ENCODE measurements at regions not wholly inside any gene's neighbourhood (a gene's known extent, or its start where the extent isn't known, plus 50 kb on each side); places are given as distances from the start of the nearest gene placed in this dataset.

DNA sequence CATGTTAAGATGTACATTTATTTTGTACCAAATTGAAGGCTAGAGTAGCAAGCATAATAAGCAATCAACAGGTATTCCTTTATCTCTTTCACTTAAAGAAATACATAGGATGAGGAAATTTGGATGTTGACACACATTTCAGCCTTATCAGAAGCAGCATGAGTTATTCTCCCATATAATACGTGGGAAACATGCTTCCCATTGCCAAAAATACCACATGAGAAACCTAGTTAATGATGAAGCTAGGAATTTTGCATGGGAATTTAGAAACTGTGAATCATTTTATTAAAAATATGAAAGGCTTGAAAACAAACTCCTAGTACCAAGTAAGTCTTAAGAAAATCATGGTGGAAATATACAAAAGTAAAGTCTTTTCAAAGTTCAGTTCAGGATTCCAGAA is 751.8 kb downstream of the TSN start:
- no peaks in the 10 kb centered on the region for H3K9me3 ChIP-seq (ENCODE audit: control insufficient read depth in 2 of 2, insufficient read depth in 1 of 2, low read length in 1 of 2)
- H3K27ac ChIP-seq (ENCODE audit: low read depth in 1 of 2, low read length in 1 of 2) = no peak overlapping the region
- no peak for DNase-seq (ENCODE audit: low read depth in 6 of 9, low spot score in 9 of 9)
- no peaks in the 10 kb centered on the region for H3K4me1 ChIP-seq (ENCODE audit: control insufficient read depth in 2 of 2, insufficient read depth in 2 of 2, low read length in 2 of 2)
- no peaks in the 10 kb centered on the region for H3K36me3 ChIP-seq (ENCODE audit: control insufficient read depth in 2 of 2, insufficient read depth in 2 of 2, low read length in 1 of 2)
- H3K4me3 ChIP-seq (ENCODE audit: low read length in 2 of 2) = no peak overlapping the region
- WGBS = 72% methylated on average over 1 of the region's 1 CpG
- no peaks in the 10 kb centered on the region for H3K27me3 ChIP-seq (ENCODE audit: control insufficient read depth in 2 of 2, insufficient read depth in 1 of 2, low read length in 1 of 2)

DNA sequence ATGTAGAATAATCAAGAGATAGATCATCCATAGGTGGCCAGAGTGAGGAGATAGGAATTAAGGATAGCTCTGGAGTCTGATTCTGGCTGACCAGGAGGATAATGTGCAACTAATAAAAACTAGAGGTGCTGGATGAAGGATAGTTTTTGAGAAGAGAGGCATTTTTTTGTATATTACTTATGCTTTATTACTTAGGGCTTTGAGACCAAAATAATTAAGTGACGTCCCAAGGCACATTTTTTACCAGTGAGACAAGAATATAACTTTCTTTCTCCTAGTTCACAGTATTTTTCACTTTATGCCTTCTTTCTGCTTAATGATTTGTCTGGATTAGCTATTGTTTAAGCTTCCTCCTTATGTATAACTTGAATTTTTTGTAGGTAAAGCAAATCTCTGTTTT is 756.6 kb downstream of the TSN start:
- H3K36me3 ChIP-seq (ENCODE audit: control insufficient read depth in 2 of 2, insufficient read depth in 2 of 2, low read length in 1 of 2) = no peaks in the 10 kb centered on the region
- WGBS = 84% methylated on average over 1 of the region's 1 CpG
- no peak for DNase-seq (ENCODE audit: low read depth in 6 of 9, low spot score in 9 of 9)
- H3K27ac ChIP-seq (ENCODE audit: low read depth in 1 of 2, low read length in 1 of 2) = no peak overlapping the region
- H3K9me3 ChIP-seq (ENCODE audit: control insufficient read depth in 2 of 2, insufficient read depth in 1 of 2, low read length in 1 of 2) = no peaks in the 10 kb centered on the region
- H3K27me3 ChIP-seq (ENCODE audit: control insufficient read depth in 2 of 2, insufficient read depth in 1 of 2, low read length in 1 of 2) = no peaks in the 10 kb centered on the region
- H3K4me1 ChIP-seq (ENCODE audit: control insufficient read depth in 2 of 2, insufficient read depth in 2 of 2, low read length in 2 of 2) = no peaks in the 10 kb centered on the region
- no peak overlapping the region for H3K4me3 ChIP-seq (ENCODE audit: low read length in 2 of 2)

- WGBS = 91% methylated on average over 7 of the region's 7 CpGs
- no peak for DNase-seq (ENCODE audit: low read depth in 6 of 9, low spot score in 9 of 9)
- Histone ChIP-seq H3K9me3 (ENCODE audit: control insufficient read depth in 2 of 2, insufficient read depth in 1 of 2, low read length in 1 of 2) (no peaks in the 10 kb centered on the region), H3K27me3 (ENCODE audit: control insufficient read depth in 2 of 2, insufficient read depth in 1 of 2, low read length in 1 of 2) (no peaks in the 10 kb centered on the region), H3K36me3 (ENCODE audit: control insufficient read depth in 2 of 2, insufficient read depth in 2 of 2, low read length in 1 of 2) (no peaks in the 10 kb centered on the region), H3K4me1 (ENCODE audit: control insufficient read depth in 2 of 2, insufficient read depth in 2 of 2, low read length in 2 of 2) (no peaks in the 10 kb centered on the region), H3K27ac (ENCODE audit: low read depth in 1 of 2, low read length in 1 of 2) (no peak overlapping the region), H3K4me3 (ENCODE audit: low read length in 2 of 2) (no peak overlapping the region)
Observed at GRCh38 chr2:122514451-122514996, 759.1 kb downstream of the TSN start.

GRCh38 chr2:122515731-122516290 is 760.4 kb downstream of the TSN start:
- Histone ChIP-seq H3K27ac (ENCODE audit: low read depth in 1 of 2, low read length in 1 of 2) (no peak overlapping the region), H3K36me3 (ENCODE audit: control insufficient read depth in 2 of 2, insufficient read depth in 2 of 2, low read length in 1 of 2) (no peaks in the 10 kb centered on the region), H3K4me1 (ENCODE audit: control insufficient read depth in 2 of 2, insufficient read depth in 2 of 2, low read length in 2 of 2) (no peaks in the 10 kb centered on the region), H3K9me3 (ENCODE audit: control insufficient read depth in 2 of 2, insufficient read depth in 1 of 2, low read length in 1 of 2) (no peaks in the 10 kb centered on the region), H3K27me3 (ENCODE audit: control insufficient read depth in 2 of 2, insufficient read depth in 1 of 2, low read length in 1 of 2) (no peaks in the 10 kb centered on the region), H3K4me3 (ENCODE audit: low read length in 2 of 2) (no peak overlapping the region)
- DNase-seq (ENCODE audit: low read depth in 6 of 9, low spot score in 9 of 9) = no peak
- 92% methylated on average over 5 of the region's 5 CpGs for WGBS

GRCh38 chr2:122516775-122517174 is 761.3 kb downstream of the TSN start:
- WGBS = 86% methylated on average over 2 of the region's 2 CpGs
- Histone ChIP-seq H3K27ac (ENCODE audit: low read depth in 1 of 2, low read length in 1 of 2) (no peak overlapping the region), H3K9me3 (ENCODE audit: control insufficient read depth in 2 of 2, insufficient read depth in 1 of 2, low read length in 1 of 2) (no peaks in the 10 kb centered on the region), H3K27me3 (ENCODE audit: control insufficient read depth in 2 of 2, insufficient read depth in 1 of 2, low read length in 1 of 2) (no peaks in the 10 kb centered on the region), H3K36me3 (ENCODE audit: control insufficient read depth in 2 of 2, insufficient read depth in 2 of 2, low read length in 1 of 2) (no peaks in the 10 kb centered on the region), H3K4me3 (ENCODE audit: low read length in 2 of 2) (no peak overlapping the region), H3K4me1 (ENCODE audit: control insufficient read depth in 2 of 2, insufficient read depth in 2 of 2, low read length in 2 of 2) (no peaks in the 10 kb centered on the region)
- no peak for DNase-seq (ENCODE audit: low read depth in 6 of 9, low spot score in 9 of 9)

DNA sequence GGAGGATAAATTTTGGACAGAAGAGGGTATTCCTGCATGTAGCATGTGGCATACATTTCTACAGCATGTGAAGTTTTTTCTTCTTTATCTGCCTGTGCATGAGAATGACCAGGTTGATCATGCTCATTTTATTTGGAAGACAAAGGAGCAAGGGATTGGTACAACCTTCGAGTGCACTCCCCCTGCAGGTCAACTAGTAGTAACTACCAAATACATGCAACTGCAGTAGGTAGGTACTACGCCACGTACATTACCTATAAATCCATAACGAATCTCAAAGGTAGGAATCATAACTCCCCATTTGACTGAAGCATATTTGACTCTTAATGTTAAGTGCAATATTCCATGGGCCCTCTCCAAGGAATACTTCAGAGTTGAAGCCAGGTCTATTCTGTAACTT is 763.9 kb downstream of the TSN start:
- Histone ChIP-seq H3K36me3 (ENCODE audit: control insufficient read depth in 2 of 2, insufficient read depth in 2 of 2, low read length in 1 of 2) (no peaks in the 10 kb centered on the region), H3K4me1 (ENCODE audit: control insufficient read depth in 2 of 2, insufficient read depth in 2 of 2, low read length in 2 of 2) (no peaks in the 10 kb centered on the region), H3K4me3 (ENCODE audit: low read length in 2 of 2) (no peak overlapping the region), H3K27ac (ENCODE audit: low read depth in 1 of 2, low read length in 1 of 2) (no peak overlapping the region), H3K9me3 (ENCODE audit: control insufficient read depth in 2 of 2, insufficient read depth in 1 of 2, low read length in 1 of 2) (no peaks in the 10 kb centered on the region), H3K27me3 (ENCODE audit: control insufficient read depth in 2 of 2, insufficient read depth in 1 of 2, low read length in 1 of 2) (no peaks in the 10 kb centered on the region)
- 93% methylated on average over 4 of the region's 4 CpGs for WGBS
- DNase-seq (ENCODE audit: low read depth in 6 of 9, low spot score in 9 of 9) = peak in 3 of 9 donors; percentile 2 to 28 (median 7)

GRCh38 chr2:122519821-122520611 is 764.6 kb downstream of the TSN start:
- H3K4me3 ChIP-seq (ENCODE audit: low read length in 2 of 2) = no peak overlapping the region
- no peaks in the 10 kb centered on the region for H3K9me3 ChIP-seq (ENCODE audit: control insufficient read depth in 2 of 2, insufficient read depth in 1 of 2, low read length in 1 of 2)
- DNase-seq (ENCODE audit: low read depth in 6 of 9, low spot score in 9 of 9) = no peak
- H3K27ac ChIP-seq (ENCODE audit: low read depth in 1 of 2, low read length in 1 of 2) = no peak overlapping the region
- 91% methylated on average over 4 of the region's 4 CpGs for WGBS
- H3K27me3 ChIP-seq (ENCODE audit: control insufficient read depth in 2 of 2, insufficient read depth in 1 of 2, low read length in 1 of 2) = no peaks in the 10 kb centered on the region
- H3K36me3 ChIP-seq (ENCODE audit: control insufficient read depth in 2 of 2, insufficient read depth in 2 of 2, low read length in 1 of 2) = no peaks in the 10 kb centered on the region
- no peaks in the 10 kb centered on the region for H3K4me1 ChIP-seq (ENCODE audit: control insufficient read depth in 2 of 2, insufficient read depth in 2 of 2, low read length in 2 of 2)

- WGBS = 96% methylated on average over 4 of the region's 4 CpGs
- H3K4me3 ChIP-seq (ENCODE audit: low read length in 2 of 2) = no peak overlapping the region
- no peaks in the 10 kb centered on the region for H3K27me3 ChIP-seq (ENCODE audit: control insufficient read depth in 2 of 2, insufficient read depth in 1 of 2, low read length in 1 of 2)
- no peaks in the 10 kb centered on the region for H3K9me3 ChIP-seq (ENCODE audit: control insufficient read depth in 2 of 2, insufficient read depth in 1 of 2, low read length in 1 of 2)
- no peaks in the 10 kb centered on the region for H3K36me3 ChIP-seq (ENCODE audit: control insufficient read depth in 2 of 2, insufficient read depth in 2 of 2, low read length in 1 of 2)
- no peaks in the 10 kb centered on the region for H3K4me1 ChIP-seq (ENCODE audit: control insufficient read depth in 2 of 2, insufficient read depth in 2 of 2, low read length in 2 of 2)
- DNase-seq (ENCODE audit: low read depth in 6 of 9, low spot score in 9 of 9) = no peak
- H3K27ac ChIP-seq (ENCODE audit: low read depth in 1 of 2, low read length in 1 of 2) = no peak overlapping the region
Observed at GRCh38 chr2:122523143-122523542, 767.7 kb downstream of the TSN start.

DNA sequence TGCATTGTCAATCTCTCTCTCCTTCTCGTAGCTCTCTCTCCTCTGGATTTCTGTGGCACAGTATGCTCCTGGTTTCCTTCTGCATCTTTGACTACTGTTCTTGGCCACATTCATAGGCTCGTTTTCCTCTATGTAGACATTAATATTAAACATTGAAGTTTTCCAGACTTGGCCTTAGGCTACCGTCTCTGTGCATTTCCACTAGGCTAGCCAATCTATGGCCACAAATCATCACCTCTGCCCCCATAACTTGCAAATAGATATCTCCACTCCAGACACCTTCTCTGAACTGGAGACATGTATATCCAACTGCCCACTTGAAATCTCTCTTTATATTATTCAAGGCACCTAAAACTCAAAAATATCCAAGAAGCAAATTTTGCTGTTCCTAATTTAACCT is 768.5 kb downstream of the TSN start:
- H3K27ac ChIP-seq (ENCODE audit: low read depth in 1 of 2, low read length in 1 of 2) = no peak overlapping the region
- WGBS = 90% methylated on average over 3 of the region's 3 CpGs
- no peaks in the 10 kb centered on the region for H3K4me1 ChIP-seq (ENCODE audit: control insufficient read depth in 2 of 2, insufficient read depth in 2 of 2, low read length in 2 of 2)
- no peaks in the 10 kb centered on the region for H3K36me3 ChIP-seq (ENCODE audit: control insufficient read depth in 2 of 2, insufficient read depth in 2 of 2, low read length in 1 of 2)
- no peaks in the 10 kb centered on the region for H3K27me3 ChIP-seq (ENCODE audit: control insufficient read depth in 2 of 2, insufficient read depth in 1 of 2, low read length in 1 of 2)
- no peaks in the 10 kb centered on the region for H3K9me3 ChIP-seq (ENCODE audit: control insufficient read depth in 2 of 2, insufficient read depth in 1 of 2, low read length in 1 of 2)
- DNase-seq (ENCODE audit: low read depth in 6 of 9, low spot score in 9 of 9) = no peak
- no peak overlapping the region for H3K4me3 ChIP-seq (ENCODE audit: low read length in 2 of 2)
